ENCODE measurements at regions not wholly inside any gene's neighbourhood (a gene's known extent, or its start where the extent isn't known, plus 50 kb on each side); places are given as distances from the start of the nearest gene placed in this dataset.

DNA sequence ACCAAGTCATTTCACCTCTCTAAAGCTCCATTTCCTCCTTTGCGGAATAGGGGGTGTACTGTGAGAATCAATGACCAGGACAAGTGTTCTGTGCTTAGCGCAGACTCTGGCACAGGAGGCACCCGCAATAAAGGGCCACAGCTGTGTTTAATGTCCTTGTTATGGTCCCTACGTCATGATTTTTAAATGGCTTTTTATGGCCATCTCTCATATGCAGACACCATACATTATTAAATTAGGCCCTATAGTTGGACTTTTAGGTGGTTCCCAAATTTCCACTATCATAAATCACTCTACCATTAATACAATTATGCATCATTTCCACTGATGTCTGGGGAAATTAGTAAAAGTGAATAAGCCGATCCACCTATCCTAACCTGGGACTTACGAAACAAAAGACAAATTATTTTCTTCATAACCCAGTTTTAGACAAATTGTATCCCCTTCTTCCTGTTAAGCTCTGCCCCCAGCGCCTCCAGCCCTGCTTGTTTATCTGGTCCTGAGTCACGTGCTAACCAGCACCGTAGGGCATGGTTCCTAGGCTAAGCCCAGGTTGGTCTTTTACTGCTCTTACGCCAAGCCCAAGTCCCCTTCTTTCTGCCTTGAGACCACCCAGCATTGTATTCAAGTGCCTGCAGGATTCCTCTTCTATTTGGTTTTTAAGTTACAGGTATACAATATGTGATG is 278.3 kb downstream of the SHQ1 start:
- H3K4me1 ChIP-seq: peaks cover 34% of the 10 kb centered on the region
- H3K9me3 ChIP-seq: no peaks in the 10 kb centered on the region
- TF ChIP-seq, protein P1, sequence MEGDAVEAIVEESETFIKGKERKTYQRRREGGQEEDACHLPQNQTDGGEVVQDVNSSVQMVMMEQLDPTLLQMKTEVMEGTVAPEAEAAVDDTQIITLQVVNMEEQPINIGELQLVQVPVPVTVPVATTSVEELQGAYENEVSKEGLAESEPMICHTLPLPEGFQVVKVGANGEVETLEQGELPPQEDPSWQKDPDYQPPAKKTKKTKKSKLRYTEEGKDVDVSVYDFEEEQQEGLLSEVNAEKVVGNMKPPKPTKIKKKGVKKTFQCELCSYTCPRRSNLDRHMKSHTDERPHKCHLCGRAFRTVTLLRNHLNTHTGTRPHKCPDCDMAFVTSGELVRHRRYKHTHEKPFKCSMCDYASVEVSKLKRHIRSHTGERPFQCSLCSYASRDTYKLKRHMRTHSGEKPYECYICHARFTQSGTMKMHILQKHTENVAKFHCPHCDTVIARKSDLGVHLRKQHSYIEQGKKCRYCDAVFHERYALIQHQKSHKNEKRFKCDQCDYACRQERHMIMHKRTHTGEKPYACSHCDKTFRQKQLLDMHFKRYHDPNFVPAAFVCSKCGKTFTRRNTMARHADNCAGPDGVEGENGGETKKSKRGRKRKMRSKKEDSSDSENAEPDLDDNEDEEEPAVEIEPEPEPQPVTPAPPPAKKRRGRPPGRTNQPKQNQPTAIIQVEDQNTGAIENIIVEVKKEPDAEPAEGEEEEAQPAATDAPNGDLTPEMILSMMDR (IDR thresholded peaks at IDR 0.05; ENCODE audit: low read depth, low read length): no peak
- no peak overlapping the region for H3K4me3 ChIP-seq (ENCODE audit: low read depth, low read length)
- H3K36me3 ChIP-seq: no peaks in the 10 kb centered on the region
- DNase-seq: peak; percentile 91
- no peaks in the 10 kb centered on the region for H3K27me3 ChIP-seq

DNA sequence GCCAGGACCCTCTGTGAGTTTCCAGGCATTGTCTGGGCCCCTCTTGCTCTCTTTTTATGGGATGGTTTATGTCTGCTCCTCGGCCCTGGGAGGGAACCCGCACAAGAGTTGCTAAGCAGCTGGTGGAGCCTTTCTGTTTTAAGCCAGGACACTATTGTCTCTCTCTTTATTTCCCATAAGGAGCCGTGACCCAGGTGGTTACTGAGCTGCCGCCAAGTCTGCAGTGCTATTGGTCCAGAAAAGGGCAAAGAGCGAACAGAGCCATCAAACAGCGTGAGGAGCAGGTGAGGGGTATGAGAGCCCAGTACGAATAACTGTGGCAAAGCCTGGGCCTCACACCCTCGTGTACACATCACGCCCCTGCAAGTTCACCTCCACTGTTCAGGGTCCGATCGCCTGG is 280.2 kb downstream of the SHQ1 start:
- Histone ChIP-seq H3K4me3 (ENCODE audit: low read depth, low read length) (no peak overlapping the region), H3K36me3 (no peaks in the 10 kb centered on the region), H3K4me1 (peaks cover 34% of the 10 kb centered on the region), H3K27me3 (no peaks in the 10 kb centered on the region), H3K9me3 (no peaks in the 10 kb centered on the region)
- no peak for DNase-seq
- TF ChIP-seq, protein P1 (IDR thresholded peaks at IDR 0.05; ENCODE audit: low read depth, low read length): no peak

DNA sequence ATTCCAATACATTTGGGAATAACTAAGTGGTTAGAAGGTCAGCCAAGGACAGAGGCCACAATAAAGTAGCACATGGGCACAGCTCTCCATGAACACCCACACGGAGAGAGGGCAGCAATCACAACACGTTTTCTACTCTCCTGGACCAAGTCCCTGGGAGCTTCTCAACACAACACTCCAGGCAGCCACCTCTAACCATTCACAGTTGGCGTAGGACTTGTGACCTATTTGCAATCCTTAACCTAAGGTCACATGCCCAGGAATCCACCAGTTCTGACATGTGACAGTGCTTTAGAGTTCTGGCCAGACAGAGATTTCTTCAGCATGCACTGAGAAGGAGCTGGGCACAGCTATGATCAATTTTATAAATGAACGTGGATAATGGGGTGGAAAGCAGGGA is 280.8 kb downstream of the SHQ1 start:
- Histone ChIP-seq H3K36me3 (no peaks in the 10 kb centered on the region), H3K27me3 (no peaks in the 10 kb centered on the region), H3K9me3 (no peaks in the 10 kb centered on the region; the same call in 1 of the 2 replicates), H3K4me3 (ENCODE audit: low read depth, low read length) (no peak overlapping the region), H3K4me1 (peaks cover 34% of the 10 kb centered on the region)
- TF ChIP-seq, protein P1 (IDR thresholded peaks at IDR 0.05; ENCODE audit: low read depth, low read length): no peak
- DNase-seq: no peak

DNA sequence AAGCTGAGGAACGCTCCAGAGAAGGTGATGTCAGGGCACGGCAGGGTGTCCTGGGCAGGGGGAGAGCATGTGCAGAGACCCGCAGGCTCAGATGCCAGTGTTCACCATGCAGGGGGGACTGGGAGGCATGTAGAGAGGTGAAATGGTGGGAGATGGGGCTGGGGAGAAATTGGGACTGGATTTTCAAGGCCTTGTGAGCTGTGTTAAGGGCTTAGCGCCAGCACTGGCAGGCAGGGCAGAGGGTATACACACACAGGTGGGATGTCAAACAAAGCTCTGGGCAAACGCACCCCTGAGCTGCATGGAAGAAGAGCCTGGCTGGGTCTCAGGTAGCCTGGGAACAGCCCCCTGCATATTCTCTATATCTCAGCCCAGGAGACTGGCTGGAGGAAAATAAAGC is 282.7 kb downstream of the SHQ1 start:
- H3K4me1 ChIP-seq: peaks cover 19% of the 10 kb centered on the region
- H3K9me3 ChIP-seq: no peaks in the 10 kb centered on the region; the same call in 1 of the 2 replicates
- no peaks in the 10 kb centered on the region for H3K36me3 ChIP-seq
- H3K27me3 ChIP-seq: no peaks in the 10 kb centered on the region
- DNase-seq: no peak
- H3K4me3 ChIP-seq (ENCODE audit: low read depth, low read length): no peak overlapping the region
- TF ChIP-seq, protein P1 (IDR thresholded peaks at IDR 0.05; ENCODE audit: low read depth, low read length): no peak

DNA sequence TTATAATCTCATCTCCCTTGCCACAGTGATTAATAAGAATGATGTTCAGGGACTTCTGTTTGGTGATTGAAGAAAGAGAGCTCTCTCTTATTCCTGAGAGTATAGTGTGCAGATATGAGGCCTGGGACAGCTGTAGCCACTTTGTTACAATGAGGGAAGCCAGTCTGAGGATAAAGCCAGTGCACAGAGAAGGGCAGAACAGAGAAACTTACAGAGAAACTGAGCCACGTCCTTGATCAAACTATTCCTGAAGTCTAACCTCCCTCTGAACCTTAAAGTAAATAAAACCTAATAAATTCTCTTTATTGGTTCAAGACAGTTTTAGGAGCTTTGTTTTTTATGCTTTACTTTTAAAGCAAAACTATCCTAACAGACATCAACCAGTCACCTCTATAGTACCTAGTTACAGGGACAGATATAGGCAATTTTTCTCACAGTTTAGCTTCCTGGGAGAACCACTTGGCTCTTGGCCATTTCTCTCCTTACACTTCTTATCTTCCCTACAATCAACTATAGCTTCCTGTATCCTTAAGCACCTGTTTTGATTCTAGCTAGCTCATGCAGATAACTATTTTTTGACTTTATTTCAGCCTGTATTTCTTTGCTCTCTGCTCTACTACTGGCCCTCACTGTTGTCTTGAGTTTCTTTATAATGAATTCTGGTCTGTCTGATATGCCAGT is 284.4 kb downstream of the SHQ1 start:
- Histone ChIP-seq H3K4me3 (ENCODE audit: low read depth, low read length) (no peak overlapping the region), H3K4me1 (peaks cover 9% of the 10 kb centered on the region), H3K9me3 (no peaks in the 10 kb centered on the region; the same call in 1 of the 2 replicates), H3K36me3 (no peaks in the 10 kb centered on the region), H3K27me3 (no peaks in the 10 kb centered on the region)
- DNase-seq: no peak
- TF ChIP-seq, protein P1 (IDR thresholded peaks at IDR 0.05; ENCODE audit: low read depth, low read length): no peak

Data from BE2C (cell line).